Endothelial cell (in vitro differentiated cells): ENCODE measurements at regions not wholly inside any gene's neighbourhood (a gene's known extent, or its start where the extent isn't known, plus 50 kb on each side); places are given as distances from the start of the nearest gene placed in this dataset.

ENCODE experiments used
- DNase-seq: peaks from one replicate; pipeline ENCODE4 v3.0.0; 2021; ENCODE audit warnings: low spot score
- H3K27ac Mint-ChIP-seq: one replicate; pipeline ENCODE4 v1.8.0; 2021; ENCODE audit warnings: mixed read lengths, inconsistent platforms; ENCODE audit not compliant: unreplicated experiment
- H3K27me3 Mint-ChIP-seq: one replicate; pipeline ENCODE4 v1.8.0; 2021; ENCODE audit warnings: mild to moderate bottlenecking, moderate library complexity, mixed read lengths, inconsistent platforms; ENCODE audit not compliant: unreplicated experiment
- H3K36me3 Mint-ChIP-seq: one replicate; pipeline ENCODE4 v1.8.0; 2021; ENCODE audit warnings: mild to moderate bottlenecking, low read depth, mixed read lengths, inconsistent platforms; ENCODE audit not compliant: unreplicated experiment
- H3K4me1 Mint-ChIP-seq: one replicate; pipeline ENCODE4 v1.8.0; 2021; ENCODE audit warnings: mild to moderate bottlenecking, mixed read lengths, inconsistent platforms; ENCODE audit not compliant: unreplicated experiment
- H3K4me3 Mint-ChIP-seq: one replicate; pipeline ENCODE4 v1.8.0; 2021; ENCODE audit warnings: mild to moderate bottlenecking, mixed read lengths, inconsistent platforms; ENCODE audit not compliant: unreplicated experiment
- H3K9me3 Mint-ChIP-seq: one replicate; pipeline ENCODE4 v1.8.0; 2021; ENCODE audit warnings: mixed read lengths, inconsistent platforms; ENCODE audit not compliant: unreplicated experiment
- TF ChIP-seq, protein P1 (sequence below): fragments of 200-600 bp; sonication (generic); IDR thresholded peaks from one replicate; pipeline ENCODE4 v1.5.0; 2021; ENCODE audit warnings: antibody characterized with exemption; ENCODE audit not compliant: unreplicated experiment

DNA sequence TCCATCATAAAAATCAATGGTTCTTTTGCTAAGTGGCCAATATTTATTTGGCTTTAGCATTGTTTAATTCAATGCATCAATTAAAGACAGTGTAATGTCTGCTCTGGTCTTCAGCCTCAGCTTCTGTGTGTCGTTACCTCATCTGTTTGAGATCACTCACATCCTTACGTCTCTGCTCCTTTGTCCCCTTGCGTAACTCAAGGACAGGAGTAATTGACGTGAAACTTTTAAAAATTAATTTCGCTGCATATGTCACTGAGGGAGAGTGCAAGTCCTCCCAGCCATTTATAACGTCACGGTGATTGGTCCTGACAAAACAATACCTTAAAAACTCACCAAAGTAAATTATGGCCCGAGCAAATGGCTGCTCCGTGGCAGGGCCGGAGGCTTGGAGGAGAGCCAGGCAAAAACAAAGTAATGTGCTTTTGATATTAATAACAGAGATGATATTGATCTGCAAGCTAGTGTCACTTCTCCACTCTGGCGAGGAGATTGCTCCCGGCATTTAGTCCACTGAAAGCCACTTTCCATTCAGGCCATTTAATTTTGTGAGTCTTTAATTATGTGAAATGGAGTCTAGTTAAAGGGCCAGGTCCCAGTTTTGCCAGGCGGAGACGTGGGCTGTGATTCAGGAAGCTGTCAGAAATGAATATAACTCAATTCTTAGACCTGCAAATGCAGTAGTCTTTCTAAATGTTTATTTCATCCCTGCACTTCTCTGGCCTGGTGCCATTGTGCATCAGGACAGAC lies 150.9 kb upstream of the POU3F1 start:
- H3K36me3 Mint-ChIP-seq, result no peaks in the 10 kb centered on the region

DNA sequence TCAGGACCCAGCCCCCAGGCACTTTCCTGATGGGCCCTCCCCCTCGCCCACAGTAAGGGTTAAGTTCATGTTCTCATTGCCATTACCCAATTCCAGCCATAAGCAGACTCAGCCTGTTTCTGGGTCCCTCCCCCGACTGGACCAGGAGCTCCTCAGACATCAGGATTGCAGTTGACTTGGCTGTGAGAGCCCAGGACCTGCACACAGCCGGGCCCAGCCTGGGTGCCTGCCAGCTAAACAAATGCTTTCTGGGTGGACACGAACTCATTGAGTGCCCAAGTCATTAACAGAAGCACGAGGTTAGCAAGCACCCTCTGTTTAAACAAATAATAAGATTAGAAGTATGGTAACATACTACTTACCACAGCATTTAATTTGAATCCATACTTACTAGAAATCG lies 147.9 kb upstream of the POU3F1 start:
- Mint-ChIP-seq H3K27me3 (peaks cover 2% of the 10 kb centered on the region), H3K9me3 (no peaks in the 10 kb centered on the region), H3K4me3 (no peak overlapping the region), H3K36me3 (no peaks in the 10 kb centered on the region), H3K4me1 (no peaks in the 10 kb centered on the region), H3K27ac (no peak overlapping the region)
- TF ChIP-seq, protein P1, sequence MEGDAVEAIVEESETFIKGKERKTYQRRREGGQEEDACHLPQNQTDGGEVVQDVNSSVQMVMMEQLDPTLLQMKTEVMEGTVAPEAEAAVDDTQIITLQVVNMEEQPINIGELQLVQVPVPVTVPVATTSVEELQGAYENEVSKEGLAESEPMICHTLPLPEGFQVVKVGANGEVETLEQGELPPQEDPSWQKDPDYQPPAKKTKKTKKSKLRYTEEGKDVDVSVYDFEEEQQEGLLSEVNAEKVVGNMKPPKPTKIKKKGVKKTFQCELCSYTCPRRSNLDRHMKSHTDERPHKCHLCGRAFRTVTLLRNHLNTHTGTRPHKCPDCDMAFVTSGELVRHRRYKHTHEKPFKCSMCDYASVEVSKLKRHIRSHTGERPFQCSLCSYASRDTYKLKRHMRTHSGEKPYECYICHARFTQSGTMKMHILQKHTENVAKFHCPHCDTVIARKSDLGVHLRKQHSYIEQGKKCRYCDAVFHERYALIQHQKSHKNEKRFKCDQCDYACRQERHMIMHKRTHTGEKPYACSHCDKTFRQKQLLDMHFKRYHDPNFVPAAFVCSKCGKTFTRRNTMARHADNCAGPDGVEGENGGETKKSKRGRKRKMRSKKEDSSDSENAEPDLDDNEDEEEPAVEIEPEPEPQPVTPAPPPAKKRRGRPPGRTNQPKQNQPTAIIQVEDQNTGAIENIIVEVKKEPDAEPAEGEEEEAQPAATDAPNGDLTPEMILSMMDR, result no peak
- DNase-seq, result no peak

More for the DNA sequence above, 150.9 kb upstream of the POU3F1 start:
- no peak for DNase-seq
- Mint-ChIP-seq H3K4me3 (no peak overlapping the region), H3K27ac (no peak overlapping the region), H3K9me3 (no peaks in the 10 kb centered on the region), H3K27me3 (no peaks in the 10 kb centered on the region), H3K4me1 (no peaks in the 10 kb centered on the region)
- TF ChIP-seq, protein P1, result no peak

DNA sequence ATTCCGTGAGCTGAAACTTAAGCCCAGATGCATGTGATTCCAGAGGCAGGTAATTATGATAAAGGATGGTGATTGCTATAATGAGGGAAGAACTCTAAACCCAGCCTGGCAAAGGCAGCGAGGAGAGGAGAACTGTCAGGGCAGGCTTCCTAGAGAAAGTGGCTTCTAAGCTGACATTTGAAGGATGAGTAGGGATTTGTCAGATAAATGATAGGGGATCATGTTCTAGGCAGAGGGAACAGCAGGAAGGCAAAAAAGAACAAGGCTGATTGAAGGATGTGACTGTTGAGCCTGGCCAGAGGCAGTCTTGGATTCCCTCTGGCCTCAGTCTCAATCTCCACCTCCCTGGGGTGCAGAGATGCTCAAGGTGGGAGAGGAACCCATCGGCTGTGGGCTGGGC lies 146.4 kb upstream of the POU3F1 start:
- no peaks in the 10 kb centered on the region for H3K36me3 Mint-ChIP-seq
- H3K4me1 Mint-ChIP-seq, result no peaks in the 10 kb centered on the region
- H3K27me3 Mint-ChIP-seq, result peaks cover 3% of the 10 kb centered on the region
- no peak overlapping the region for H3K4me3 Mint-ChIP-seq
- no peak overlapping the region for H3K27ac Mint-ChIP-seq
- TF ChIP-seq, protein P1, result no peak
- DNase-seq, result no peak
- no peaks in the 10 kb centered on the region for H3K9me3 Mint-ChIP-seq

DNA sequence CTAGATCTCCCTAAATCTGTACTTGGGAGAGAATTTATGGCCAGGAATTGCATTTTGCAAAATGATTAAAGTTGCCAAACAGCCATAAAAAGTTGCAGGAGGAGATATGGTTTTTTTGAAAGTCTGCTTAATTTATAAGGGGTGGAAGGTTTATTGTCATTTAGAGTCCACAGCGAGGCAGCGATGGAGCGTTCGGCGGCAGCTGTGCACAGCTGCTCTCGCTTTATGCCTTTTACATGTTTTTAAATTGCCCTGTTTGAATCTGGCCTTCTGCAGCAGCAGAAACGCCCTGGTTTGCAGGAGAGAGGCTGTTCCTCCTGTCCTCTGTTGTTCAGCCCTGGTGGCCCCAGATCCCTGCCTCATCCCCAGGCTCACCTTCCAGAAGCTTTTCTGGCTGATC lies 144.9 kb upstream of the POU3F1 start:
- Mint-ChIP-seq H3K27ac (no peak overlapping the region), H3K36me3 (no peaks in the 10 kb centered on the region), H3K4me3 (no peak overlapping the region), H3K4me1 (no peaks in the 10 kb centered on the region), H3K9me3 (no peaks in the 10 kb centered on the region), H3K27me3 (peaks cover 3% of the 10 kb centered on the region)
- TF ChIP-seq, protein P1, result no peak
- DNase-seq, result no peak

DNA sequence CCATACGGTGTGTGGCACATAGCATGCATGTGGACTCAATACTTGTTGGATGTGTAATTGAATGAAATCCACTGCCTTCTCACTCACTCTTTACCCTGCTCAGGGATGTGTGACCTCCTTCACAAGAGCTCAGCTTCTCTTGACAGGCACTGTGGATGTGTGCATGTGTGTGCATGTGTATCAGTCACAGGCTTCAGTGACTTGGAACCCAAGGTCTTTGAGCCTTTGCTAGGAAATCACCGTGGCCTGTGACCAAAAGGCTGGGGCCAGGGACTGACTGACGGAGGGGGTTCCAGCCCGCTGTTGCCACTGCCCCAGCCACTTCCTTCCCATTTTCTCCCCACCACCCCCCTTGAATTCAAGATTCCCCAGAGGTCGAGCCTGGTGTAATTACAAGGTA lies 144.4 kb upstream of the POU3F1 start:
- Mint-ChIP-seq H3K4me1 (no peaks in the 10 kb centered on the region), H3K36me3 (no peaks in the 10 kb centered on the region), H3K27ac (no peak overlapping the region), H3K9me3 (peaks cover 1% of the 10 kb centered on the region), H3K4me3 (no peak overlapping the region), H3K27me3 (peaks cover 3% of the 10 kb centered on the region)
- TF ChIP-seq, protein P1, result no peak
- no peak for DNase-seq
